ENCODE measurements at regions not wholly inside any gene's neighbourhood (a gene's known extent, or its start where the extent isn't known, plus 50 kb on each side); places are given as distances from the start of the nearest gene placed in this dataset.

GRCh38 chr11:80297858-80298632, 857.2 kb upstream of the TENM4 start:
- Histone ChIP-seq H3K27me3 (no peaks in the 10 kb centered on the region), H3K9me3 (no peaks in the 10 kb centered on the region), H3K27ac (no peak overlapping the region), H3K36me3 (no peaks in the 10 kb centered on the region), H3K4me1 (no peaks in the 10 kb centered on the region), H3K4me3 (no peak overlapping the region)
- DNase-seq, result no peak
- TF ChIP-seq EP300 (IDR thresholded peaks at IDR 0.05), result no peak
- TF ChIP-seq POLR2A (IDR thresholded peaks at IDR 0.05), result no peak
- TF ChIP-seq CTCF (IDR thresholded peaks at IDR 0.05), result no peak
- TF ChIP-seq POLR2AphosphoS5 (IDR thresholded peaks at IDR 0.05), result no peak
- no peak for ATAC-seq (ENCODE audit: low FRiP score in 2 of 2)
- 57 to 72% methylated on average over 5 of the region's 5 CpGs for WGBS, 2 donors

- TF ChIP-seq EP300 (IDR thresholded peaks at IDR 0.05) (no peak), CTCF (IDR thresholded peaks at IDR 0.05) (no peak), POLR2A (IDR thresholded peaks at IDR 0.05) (no peak), POLR2AphosphoS5 (IDR thresholded peaks at IDR 0.05) (no peak)
- Histone ChIP-seq H3K27me3 (no peaks in the 10 kb centered on the region), H3K9me3 (no peaks in the 10 kb centered on the region), H3K36me3 (no peaks in the 10 kb centered on the region), H3K4me3 (no peak overlapping the region), H3K27ac (no peak overlapping the region), H3K4me1 (no peaks in the 10 kb centered on the region)
- DNase-seq (no peak), ATAC-seq (ENCODE audit: low FRiP score in 2 of 2) (no peak)
- 81 to 84% methylated on average over 2 of the region's 2 CpGs for WGBS, 2 donors
These were observed 852.5 kb upstream of the TENM4 start for GRCh38 chr11:80293293-80293692.

GRCh38 chr11:80284946-80285785, 844.3 kb upstream of the TENM4 start:
- Histone ChIP-seq H3K4me1 (peaks cover 0 to 5% (median 0%) of the 10 kb centered on the region in 4 donors), H3K27ac (no peak overlapping the region), H3K36me3 (no peaks in the 10 kb centered on the region), H3K4me3 (no peak overlapping the region), H3K27me3 (no peaks in the 10 kb centered on the region), H3K9me3 (no peaks in the 10 kb centered on the region)
- 41 to 61% methylated on average over 3 of the region's 3 CpGs for WGBS, 2 donors
- TF ChIP-seq CTCF (IDR thresholded peaks at IDR 0.05) (no peak), POLR2A (IDR thresholded peaks at IDR 0.05) (no peak), EP300 (IDR thresholded peaks at IDR 0.05) (no peak), POLR2AphosphoS5 (IDR thresholded peaks at IDR 0.05) (no peak)
- DNase-seq (no peak), ATAC-seq (ENCODE audit: low FRiP score in 2 of 2) (no peak)

- no peaks in the 10 kb centered on the region for H3K9me3 ChIP-seq
- 56 to 60% methylated on average over 2 of the region's 2 CpGs for WGBS, 2 donors
- H3K4me3 ChIP-seq, result no peak overlapping the region
- ATAC-seq (ENCODE audit: low FRiP score in 2 of 2) (no peak), DNase-seq (no peak)
- no peaks in the 10 kb centered on the region for H3K36me3 ChIP-seq
- H3K27me3 ChIP-seq, result no peaks in the 10 kb centered on the region
- H3K4me1 ChIP-seq, result peaks cover 0 to 5% (median 0%) of the 10 kb centered on the region in 4 donors
- H3K27ac ChIP-seq, result no peak overlapping the region
- TF ChIP-seq EP300 (IDR thresholded peaks at IDR 0.05) (no peak), POLR2AphosphoS5 (IDR thresholded peaks at IDR 0.05) (no peak), CTCF (IDR thresholded peaks at IDR 0.05) (no peak), POLR2A (IDR thresholded peaks at IDR 0.05) (no peak)
These were observed 841.8 kb upstream of the TENM4 start for GRCh38 chr11:80282643-80283042.
